H1 (cell line): ENCODE measurements at regions not wholly inside any gene's neighbourhood (a gene's known extent, or its start where the extent isn't known, plus 50 kb on each side); places are given as distances from the start of the nearest gene placed in this dataset.
A peak's percentile ranks its signal among the peaks of the same experiment; 100 is the strongest.

ENCODE experiments used
- CTCF ChIA-PET: fragments of 300-600 bp; sonication (Branson Sonifier 250); formaldehyde crosslinking; loops from one replicate; lab custom pipeline; 2021; ENCODE audit not compliant: partially characterized antibody; lab: Charles Lee
- POLR2A ChIA-PET: fragments of 300-600 bp; sonication (Branson Sonifier 250); formaldehyde crosslinking; loops from one replicate; lab custom pipeline; 2021; ENCODE audit warnings: inconsistent platforms; ENCODE audit not compliant: partially characterized antibody; lab: Charles Lee
- DNase-seq, 2 experiments: peaks; one replicate each; pipeline versions ENCODE4 v3.0.0 to v3.0.0-alpha.2; 2010 to 2022; ENCODE audit warnings: low spot score in 2 of 2, low read depth in 1 of 2, mixed read lengths in 1 of 2
- FAIRE-seq: peaks from 2 replicates; lab custom pipeline; 2011; peaks lifted over from hg19 to GRCh38; lab: Jason Lieb, UNC
- H2AFZ ChIP-seq: 2 replicates; pipeline ENCODE4 v1.8.1; 2012; ENCODE audit warnings: low read length, inconsistent platforms
- H2AK5ac ChIP-seq: 2 replicates; pipeline ENCODE4 v1.6.1; 2013; ENCODE audit warnings: low read depth, low read length
- H2BK120ac ChIP-seq: replicated peaks from 2 replicates; pipeline ENCODE3; 2013; ENCODE audit warnings: low read depth, low read length, inconsistent platforms
- H2BK12ac ChIP-seq: 2 replicates; pipeline ENCODE4 v1.6.1; 2013; ENCODE audit warnings: low read depth, low read length
- H2BK15ac ChIP-seq: 2 replicates; pipeline ENCODE4 v1.6.1; 2013; ENCODE audit warnings: low read length
- H2BK20ac ChIP-seq: 2 replicates; pipeline ENCODE4 v1.6.1; 2013; ENCODE audit warnings: low read length
- H2BK5ac ChIP-seq: 2 replicates; pipeline ENCODE4 v1.6.1; 2013; ENCODE audit warnings: low read depth, low read length
- H3K14ac ChIP-seq: 2 replicates; pipeline ENCODE4 v1.6.1; 2013; ENCODE audit warnings: inconsistent platforms; ENCODE audit not compliant: insufficient read length
- H3K18ac ChIP-seq: 2 replicates; pipeline ENCODE4 v1.6.1; 2013; ENCODE audit warnings: low read length; ENCODE audit errors: extremely low read depth
- H3K23ac ChIP-seq: 2 replicates; pipeline ENCODE4 v1.6.1; 2013; ENCODE audit warnings: inconsistent platforms; ENCODE audit not compliant: insufficient read length
- H3K23me2 ChIP-seq: 2 replicates; pipeline ENCODE4 v1.6.1; 2013; ENCODE audit warnings: low read depth, low read length
- H3K27ac ChIP-seq: 2 replicates; pipeline ENCODE4 v1.6.1; 2011; ENCODE audit warnings: low read depth, low read length, inconsistent platforms
- H3K27me3 ChIP-seq, 4 experiments: replicated peaks in 1 of 4; 1 replicate in 1 of 4; 2 replicates in 3 of 4; pipeline versions ENCODE4 v1.6.1 to v1.8.1; 2011 to 2013; ENCODE audit warnings: low read length in 3 of 4, mild to moderate bottlenecking in 3 of 4, inconsistent platforms in 2 of 4, mixed read lengths in 2 of 4, moderate library complexity in 1 of 4; ENCODE audit not compliant: control insufficient read depth in 3 of 4, insufficient read depth in 3 of 4; ENCODE audit errors: extremely low read depth in 1 of 4
- H3K36me3 ChIP-seq, 4 experiments: 2 replicates each; pipeline versions ENCODE4 v1.6.1 to v1.8.1; 2011 to 2013; ENCODE audit warnings: mild to moderate bottlenecking in 4 of 4, low read length in 3 of 4, moderate library complexity in 2 of 4, control low read depth in 1 of 4, inconsistent platforms in 1 of 4; ENCODE audit not compliant: insufficient read depth in 4 of 4, control insufficient read depth in 2 of 4
- H3K4ac ChIP-seq: replicated peaks from 2 replicates; pipeline ENCODE3; 2013; ENCODE audit warnings: low read length, low read depth, mixed read lengths, inconsistent platforms; ENCODE audit not compliant: insufficient read length
- H3K4me1 ChIP-seq, 4 experiments: replicated peaks in 1 of 4; 1 replicate in 1 of 4; 2 replicates in 3 of 4; pipeline versions ENCODE4 v1.6.1 to v1.8.1; 2011 to 2013; ENCODE audit warnings: low read length in 3 of 4, inconsistent platforms in 2 of 4, mixed read lengths in 1 of 4; ENCODE audit not compliant: insufficient read depth in 4 of 4, control insufficient read depth in 3 of 4
- H3K4me2 ChIP-seq, 2 experiments: 2 replicates each; pipeline versions ENCODE4 v1.6.1 to v1.8.1; 2011 to 2013; ENCODE audit warnings: low read depth in 2 of 2, low read length in 2 of 2, control low read depth in 1 of 2, inconsistent platforms in 1 of 2, mild to moderate bottlenecking in 1 of 2; ENCODE audit not compliant: insufficient read depth in 1 of 2
- H3K4me3 ChIP-seq, 4 experiments: fragments of 200-600, 300-600 bp in 1 of 4; sonication (generic), shearing (Covaris generic), sonication (Bioruptor Twin) in 1 of 4; 2 replicates each; pipeline versions ENCODE4 v1.5.1 to v1.8.1; 2011 to 2016; ENCODE audit warnings: low read length in 4 of 4, low read depth in 3 of 4, control low read depth in 2 of 4, inconsistent platforms in 2 of 4, mild to moderate bottlenecking in 2 of 4, mixed read lengths in 1 of 4, moderate library complexity in 1 of 4; ENCODE audit not compliant: insufficient read depth in 2 of 4; ENCODE audit errors: extremely low read depth in 1 of 4
- H3K56ac ChIP-seq: replicated peaks from 2 replicates; pipeline ENCODE3; 2013; ENCODE audit warnings: low read depth, mild to moderate bottlenecking, mixed read lengths, low read length, inconsistent platforms; ENCODE audit not compliant: insufficient read length
- H3K79me1 ChIP-seq: 2 replicates; pipeline ENCODE4 v1.6.1; 2013; ENCODE audit warnings: low read depth, low read length, control low read depth
- H3K79me2 ChIP-seq, 2 experiments: 2 replicates each; pipeline versions ENCODE4 v1.6.1 to v1.8.1; 2012 to 2013; ENCODE audit warnings: low read length in 2 of 2, mild to moderate bottlenecking in 2 of 2, inconsistent platforms in 1 of 2; ENCODE audit not compliant: insufficient read depth in 2 of 2, control insufficient read depth in 1 of 2
- H3K9ac ChIP-seq, 4 experiments: replicated peaks in 1 of 4; 1 replicate in 1 of 4; 2 replicates in 3 of 4; pipeline versions ENCODE4 v1.6.1 to v1.8.1; 2011 to 2013; ENCODE audit warnings: low read depth in 3 of 4, low read length in 3 of 4, control low read depth in 2 of 4, mild to moderate bottlenecking in 2 of 4, moderate library complexity in 2 of 4, inconsistent platforms in 1 of 4; ENCODE audit errors: extremely low read depth in 1 of 4
- H3K9me3 ChIP-seq, 2 experiments: 2 replicates each; pipeline versions ENCODE4 v1.6.1 to v1.8.1; 2012 to 2013; ENCODE audit warnings: mild to moderate bottlenecking in 2 of 2, moderate library complexity in 2 of 2, control low read depth in 1 of 2, inconsistent platforms in 1 of 2, low read depth in 1 of 2, low read length in 1 of 2, mixed read lengths in 1 of 2; ENCODE audit not compliant: insufficient read depth in 2 of 2
- H4K20me1 ChIP-seq, 2 experiments: replicated peaks in 1 of 2; 2 replicates each; pipeline versions ENCODE3 to v1.8.1; 2011 to 2013; ENCODE audit warnings: inconsistent platforms in 2 of 2, low read length in 2 of 2, mild to moderate bottlenecking in 1 of 2; ENCODE audit not compliant: insufficient read depth in 2 of 2, control insufficient read depth in 1 of 2
- H4K5ac ChIP-seq: 2 replicates; pipeline ENCODE4 v1.6.1; 2013; ENCODE audit warnings: low read length, low read depth, mixed read lengths, inconsistent platforms; ENCODE audit not compliant: insufficient read length
- H4K8ac ChIP-seq: 2 replicates; pipeline ENCODE4 v1.8.0; 2013; ENCODE audit warnings: mild to moderate bottlenecking, moderate library complexity, low read length, inconsistent platforms; ENCODE audit not compliant: insufficient read depth; ENCODE audit errors: extremely low read depth
- H4K91ac ChIP-seq: replicated peaks from 2 replicates; pipeline ENCODE3; 2013; ENCODE audit warnings: low read length, mixed read lengths, inconsistent platforms; ENCODE audit not compliant: insufficient read length
- SP4 ChIP-seq: IDR thresholded peaks from 2 replicates; pipeline ENCODE4 v1.6.1; 2012; ENCODE audit warnings: low read length, inconsistent platforms
- TCF12 ChIP-seq: IDR thresholded peaks from 2 replicates; pipeline ENCODE4 v1.6.1; 2011; ENCODE audit warnings: low read depth, mild to moderate bottlenecking, low read length
- WGBS, 2 experiments: shearing (Covaris generic) in 1 of 2; methylation state at CpG; one replicate each; pipeline versions ENCODE4 v1.1.6 to v1.1.7; 2013 to 2015; ENCODE audit warnings: low lambda C conversion rate in 2 of 2, mixed read lengths in 2 of 2, inconsistent platforms in 1 of 2, low coverage in 1 of 2, missing lambda C conversion rate in 1 of 2; ENCODE audit not compliant: insufficient replicate concordance in 2 of 2, insufficient coverage in 1 of 2, insufficient read length in 1 of 2; ENCODE audit errors: extremely low coverage in 1 of 2, missing lambda C conversion rate in 1 of 2; 5-methylcytosine and 5-hydroxymethylcytosine counted together
- TF ChIP-seq, protein P1 (sequence below): IDR thresholded peaks from 2 replicates; pipeline ENCODE4 v1.6.1; 2012; ENCODE audit warnings: low read length, inconsistent platforms

GRCh38 chr20:48457193-48458002 lies 370.4 kb downstream of the PREX1 start:
- no peak overlapping the region for H2AK5ac ChIP-seq
- H3K56ac ChIP-seq, result no peak overlapping the region
- DNase-seq (no peak), FAIRE-seq (no peak)
- H3K4me2 ChIP-seq, result no peak overlapping the region
- H2BK12ac ChIP-seq, result no peak overlapping the region
- 92% methylated on average over 10 of the region's 10 CpGs; no CpG with 5 or more reads in 1 of the 2 experiments for WGBS, 2 experiments
- H3K14ac ChIP-seq, result no peak overlapping the region
- no peaks in the 10 kb centered on the region for H3K9me3 ChIP-seq
- H3K4me1 ChIP-seq, result peaks cover 4 to 16% (median 11%) of the 10 kb centered on the region in 4 experiments
- H3K79me2 ChIP-seq, result no peaks in the 10 kb centered on the region
- H2BK5ac ChIP-seq, result no peak overlapping the region
- no peak overlapping the region for H4K5ac ChIP-seq
- H4K20me1 ChIP-seq, result no peaks in the 10 kb centered on the region
- peak overlapping the region; percentile 89 for H2BK15ac ChIP-seq
- H4K91ac ChIP-seq, result no peak overlapping the region
- no peak overlapping the region for H3K9ac ChIP-seq
- H3K18ac ChIP-seq, result no peak overlapping the region
- no peaks in the 10 kb centered on the region for H3K79me1 ChIP-seq
- no peak overlapping the region for H2BK120ac ChIP-seq
- H3K27ac ChIP-seq, result no peak overlapping the region
- H2BK20ac ChIP-seq, result no peak overlapping the region
- H3K4ac ChIP-seq, result no peak overlapping the region
- ChIA-PET POLR2A (no interaction called here), CTCF (no interaction called here)
- H4K8ac ChIP-seq, result no peak overlapping the region
- no peak for TF ChIP-seq SP4
- TF ChIP-seq, protein P1, sequence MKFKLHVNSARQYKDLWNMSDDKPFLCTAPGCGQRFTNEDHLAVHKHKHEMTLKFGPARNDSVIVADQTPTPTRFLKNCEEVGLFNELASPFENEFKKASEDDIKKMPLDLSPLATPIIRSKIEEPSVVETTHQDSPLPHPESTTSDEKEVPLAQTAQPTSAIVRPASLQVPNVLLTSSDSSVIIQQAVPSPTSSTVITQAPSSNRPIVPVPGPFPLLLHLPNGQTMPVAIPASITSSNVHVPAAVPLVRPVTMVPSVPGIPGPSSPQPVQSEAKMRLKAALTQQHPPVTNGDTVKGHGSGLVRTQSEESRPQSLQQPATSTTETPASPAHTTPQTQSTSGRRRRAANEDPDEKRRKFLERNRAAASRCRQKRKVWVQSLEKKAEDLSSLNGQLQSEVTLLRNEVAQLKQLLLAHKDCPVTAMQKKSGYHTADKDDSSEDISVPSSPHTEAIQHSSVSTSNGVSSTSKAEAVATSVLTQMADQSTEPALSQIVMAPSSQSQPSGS, result no peak
- TF ChIP-seq TCF12, result no peak
- H2AFZ ChIP-seq, result no peak overlapping the region
- H3K27me3 ChIP-seq, result no peaks in the 10 kb centered on the region
- no peak overlapping the region for H3K4me3 ChIP-seq
- H3K23ac ChIP-seq, result no peak overlapping the region
- 0 out of 2 replicates have a peak, but pooled peaks cover 2% of the 10 kb centered on the region for H3K23me2 ChIP-seq
- H3K36me3 ChIP-seq, result no peaks in the 10 kb centered on the region; a peak in 1 of 8 replicates
